Gastroesophageal sphincter (tissue), 4 donors: ENCODE measurements at regions not wholly inside any gene's neighbourhood (a gene's known extent, or its start where the extent isn't known, plus 50 kb on each side); places are given as distances from the start of the nearest gene placed in this dataset.

Source experiments
- ATAC-seq: fragments of 150-250 bp; one replicate; pipeline ENCODE4 v1.9.1; 2016; ENCODE audit warnings: mild to moderate bottlenecking, moderate library complexity
- H3K27ac ChIP-seq, 4 donors: fragments of 200-600 bp; sonication (generic) in 3 of 4; 1 replicate in 3 of 4; 2 replicates in 1 of 4; pipeline ENCODE4 v1.5.1; 2016 to 2019
- H3K27me3 ChIP-seq: fragments of 200-600 bp; sonication (generic); one replicate; pipeline ENCODE4 v1.5.1; 2019
- H3K36me3 ChIP-seq, 2 donors: fragments of 200-600 bp; sonication (generic); one replicate each; pipeline ENCODE4 v1.5.1; 2019; ENCODE audit warnings: control low read depth in 1 of 2
- H3K4me1 ChIP-seq, 3 donors: fragments of 200-600 bp; sonication (generic); 1 replicate in 2 of 3; 2 replicates in 1 of 3; pipeline ENCODE4 v1.5.1; 2016 to 2019; ENCODE audit warnings: control low read depth in 2 of 3
- H3K4me3 ChIP-seq, 2 donors: fragments of 200-600 bp; sonication (generic); one replicate each; pipeline ENCODE4 v1.5.1; 2019; ENCODE audit warnings: mild to moderate bottlenecking in 1 of 2, moderate library complexity in 1 of 2
- H3K9me3 ChIP-seq, 3 donors: fragments of 200-600 bp; sonication (generic); one replicate each; pipeline ENCODE4 v1.5.1; 2017 to 2019; ENCODE audit warnings: control low read depth in 2 of 3
- CTCF ChIP-seq, 4 experiments: fragments of 200-600 bp in 2 of 4; fragments of 450-650 bp in 2 of 4; sonication (generic) in 1 of 4; IDR thresholded peaks; one replicate each; pipeline ENCODE4 v1.5.1; 2017 to 2019; ENCODE audit warnings: antibody characterized with exemption in 4 of 4, mild to moderate bottlenecking in 2 of 4, moderate library complexity in 2 of 4
- EP300 ChIP-seq: sonication (generic); formaldehyde crosslinking; IDR thresholded peaks from one replicate; pipeline ENCODE4 v1.6.1; 2017; ENCODE audit warnings: antibody characterized with exemption, mild to moderate bottlenecking
- POLR2A ChIP-seq, 2 donors: fragments of 450-650 bp; IDR thresholded peaks; one replicate each; pipeline ENCODE4 v1.6.1; 2017; ENCODE audit warnings: antibody characterized with exemption in 2 of 2, mild to moderate bottlenecking in 2 of 2, moderate library complexity in 1 of 2
- POLR2AphosphoS5 ChIP-seq: sonication (generic); formaldehyde crosslinking; IDR thresholded peaks from one replicate; pipeline ENCODE4 v1.6.1; 2017; ENCODE audit warnings: antibody characterized with exemption
- WGBS, 2 donors: methylation state at CpG; one replicate each; pipeline ENCODE4 v1.1.5; 2018; ENCODE audit warnings: low coverage in 1 of 2; 5-methylcytosine and 5-hydroxymethylcytosine counted together

GRCh38 chr4:91812319-91812718 lies 491.4 kb upstream of the GRID2 start:
- TF ChIP-seq CTCF (IDR thresholded peaks at IDR 0.05), result no peak
- TF ChIP-seq POLR2AphosphoS5, result no peak
- TF ChIP-seq EP300, result no peak
- TF ChIP-seq POLR2A (IDR thresholded peaks at IDR 0.05), result no peak
- no peaks in the 10 kb centered on the region for H3K9me3 ChIP-seq
- H3K27ac ChIP-seq, result no peak overlapping the region
- no peak overlapping the region for H3K4me3 ChIP-seq
- no peak for ATAC-seq
- no peaks in the 10 kb centered on the region for H3K27me3 ChIP-seq
- H3K4me1 ChIP-seq, result no peaks in the 10 kb centered on the region
- WGBS, 2 donors, result 50 to 63% methylated on average over 1 of the region's 1 CpG
- no peaks in the 10 kb centered on the region for H3K36me3 ChIP-seq

- ATAC-seq, result no peak
- H3K36me3 ChIP-seq, result no peaks in the 10 kb centered on the region
- no peaks in the 10 kb centered on the region for H3K4me1 ChIP-seq
- H3K27ac ChIP-seq, result no peak overlapping the region
- TF ChIP-seq POLR2AphosphoS5 (no peak), CTCF (IDR thresholded peaks at IDR 0.05) (no peak), EP300 (no peak), POLR2A (IDR thresholded peaks at IDR 0.05) (no peak)
- peaks cover 0 to 32% (median 0%) of the 10 kb centered on the region in 3 donors for H3K9me3 ChIP-seq
- no peaks in the 10 kb centered on the region for H3K27me3 ChIP-seq
- 67 to 79% methylated on average over 1 of the region's 1 CpG for WGBS, 2 donors
- H3K4me3 ChIP-seq, result no peak overlapping the region
These were observed 479.0 kb upstream of the GRID2 start for GRCh38 chr4:91824773-91825172.

- H3K4me1 ChIP-seq, result no peaks in the 10 kb centered on the region
These were observed 477.6 kb upstream of the GRID2 start for GRCh38 chr4:91826186-91826585.

GRCh38 chr4:91827914-91828313 lies 475.9 kb upstream of the GRID2 start:
- peaks cover 0 to 31% (median 0%) of the 10 kb centered on the region in 3 donors for H3K9me3 ChIP-seq
- H3K27me3 ChIP-seq, result no peaks in the 10 kb centered on the region
- no peaks in the 10 kb centered on the region for H3K4me1 ChIP-seq
- ATAC-seq, result no peak
- H3K4me3 ChIP-seq, result no peak overlapping the region
- TF ChIP-seq EP300, result no peak
- TF ChIP-seq CTCF (IDR thresholded peaks at IDR 0.05), result no peak
- TF ChIP-seq POLR2AphosphoS5, result no peak
- TF ChIP-seq POLR2A (IDR thresholded peaks at IDR 0.05), result no peak
- H3K27ac ChIP-seq, result no peak overlapping the region
- no peaks in the 10 kb centered on the region for H3K36me3 ChIP-seq

More at GRCh38 chr4:91826186-91826585, 477.6 kb upstream of the GRID2 start:
- TF ChIP-seq POLR2AphosphoS5 (no peak), EP300 (no peak), CTCF (IDR thresholded peaks at IDR 0.05) (no peak), POLR2A (IDR thresholded peaks at IDR 0.05) (no peak)
- H3K27ac ChIP-seq, result no peak overlapping the region
- no peak for ATAC-seq
- H3K36me3 ChIP-seq, result no peaks in the 10 kb centered on the region
- H3K9me3 ChIP-seq, result peaks cover 0 to 28% (median 0%) of the 10 kb centered on the region in 3 donors
- WGBS, 2 donors, result 86 to 90% methylated on average over 2 of the region's 2 CpGs
- H3K27me3 ChIP-seq, result no peaks in the 10 kb centered on the region
- no peak overlapping the region for H3K4me3 ChIP-seq

- WGBS, 2 donors, result 79 to 100% methylated on average over 1 of the region's 1 CpG
- Histone ChIP-seq H3K4me1 (no peaks in the 10 kb centered on the region), H3K27ac (no peak overlapping the region), H3K27me3 (no peaks in the 10 kb centered on the region), H3K4me3 (no peak overlapping the region), H3K9me3 (peaks cover 0 to 47% (median 0%) of the 10 kb centered on the region in 3 donors), H3K36me3 (no peaks in the 10 kb centered on the region)
- no peak for TF ChIP-seq EP300
- ATAC-seq, result no peak
These were observed 474.2 kb upstream of the GRID2 start for GRCh38 chr4:91829531-91829930.
